Stomach (tissue), 4 donors: ENCODE measurements at regions not wholly inside any gene's neighbourhood (a gene's known extent, or its start where the extent isn't known, plus 50 kb on each side); places are given as distances from the start of the nearest gene placed in this dataset.

Experiments used
- EP300 ChIP-seq: sonication (generic); formaldehyde crosslinking; IDR thresholded peaks from one replicate; pipeline ENCODE4 v1.6.1; 2017; ENCODE audit warnings: antibody characterized with exemption
- POLR2A ChIP-seq, 4 donors: fragments of 450-650 bp; IDR thresholded peaks; one replicate each; pipeline ENCODE4 v1.6.1; 2016; ENCODE audit warnings: antibody characterized with exemption in 4 of 4, control low read depth in 2 of 4, mild to moderate bottlenecking in 1 of 4, moderate library complexity in 1 of 4

DNA sequence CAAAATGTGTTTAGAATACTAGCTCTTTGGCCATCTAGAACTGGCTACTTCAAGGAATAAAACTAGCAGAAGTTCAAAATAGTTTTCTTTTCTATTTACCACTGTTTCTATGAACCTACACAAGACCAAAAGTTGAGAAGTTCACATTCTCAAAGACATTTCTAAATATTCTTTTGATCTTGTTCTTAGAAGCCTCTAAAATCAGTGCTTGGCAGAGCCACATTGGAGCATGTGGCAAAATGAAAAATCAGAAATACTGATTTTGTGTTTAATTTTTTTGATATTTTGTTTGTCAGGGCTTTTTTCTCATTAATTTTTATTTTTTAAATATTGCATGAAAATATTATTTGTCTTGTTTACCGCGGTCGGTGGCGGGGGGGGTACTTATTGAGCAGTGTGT is 853.8 kb upstream of the INTU start:
- TF ChIP-seq POLR2A (IDR thresholded peaks at IDR 0.05) (no peak), EP300 (no peak)
